ENCODE measurements at regions not wholly inside any gene's neighbourhood (a gene's known extent, or its start where the extent isn't known, plus 50 kb on each side); places are given as distances from the start of the nearest gene placed in this dataset.
"Not testable (repeated sequence)": the region's sequence is repeated elsewhere in the genome, so short reads cannot be mapped to it uniquely, and the experiment has no call there.

DNA sequence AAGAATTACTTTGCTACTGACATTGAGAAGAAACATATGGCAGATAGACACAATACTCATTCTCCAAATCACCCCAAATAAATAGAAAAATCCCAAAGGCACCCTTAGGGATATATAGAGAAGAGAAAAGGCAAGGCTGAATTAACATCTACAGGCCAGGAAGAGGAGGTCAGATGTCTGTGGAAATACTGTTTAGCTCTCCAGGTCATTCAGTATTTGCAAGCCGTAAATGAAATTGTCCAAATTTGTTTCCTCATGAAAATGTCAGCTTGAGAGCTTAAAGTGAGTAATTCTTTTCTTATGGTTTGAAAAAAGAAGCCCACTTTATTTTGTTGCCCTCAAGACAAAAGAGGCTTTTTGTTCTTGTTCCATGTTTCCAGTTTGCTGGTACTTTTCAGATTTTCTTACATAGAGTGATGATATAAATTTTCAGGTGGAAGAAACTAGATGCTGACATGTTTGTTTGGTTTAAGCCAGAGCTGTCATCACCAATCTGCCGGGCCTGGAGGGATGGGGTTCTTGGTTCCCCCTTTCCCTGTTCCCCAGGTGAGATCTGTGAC, 189.0 kb downstream of the MAP2K4 start:
- Histone ChIP-seq H3K4me2 (no peak overlapping the region), H3K27ac (ENCODE audit: low read depth in 2 of 2, low read length in 1 of 2) (no peak overlapping the region), H4K20me1 (ENCODE audit: insufficient read depth) (no peaks in the 10 kb centered on the region), H3K9ac (no peak overlapping the region), H2AFZ (ENCODE audit: low read depth) (no peak overlapping the region), H3K9me2 (no peaks in the 10 kb centered on the region), H3K27me3 (ENCODE audit: insufficient read depth) (peaks cover 10% of the 10 kb centered on the region; the same call in 1 of the 2 replicates), H3K4me1 (ENCODE audit: control insufficient read depth in 1 of 2, insufficient read depth in 2 of 2, low read depth in 1 of 2, low read length in 1 of 2) (no peaks in the 10 kb centered on the region), H3K79me2 (ENCODE audit: insufficient read depth) (no peaks in the 10 kb centered on the region), H3K36me3 (replicated peaks in 1 of 2; ENCODE audit: control insufficient read depth in 1 of 2, insufficient read depth in 2 of 2, low read length in 1 of 2) (no peaks in the 10 kb centered on the region), H3F3A (replicated peaks; ENCODE audit: insufficient read depth) (no peaks in the 10 kb centered on the region), H3K4me3 (ENCODE audit: low read depth in 2 of 2, low read length in 1 of 2) (no peak overlapping the region), H3K9me3 (no peaks in the 10 kb centered on the region)
- TF ChIP-seq, protein P1, sequence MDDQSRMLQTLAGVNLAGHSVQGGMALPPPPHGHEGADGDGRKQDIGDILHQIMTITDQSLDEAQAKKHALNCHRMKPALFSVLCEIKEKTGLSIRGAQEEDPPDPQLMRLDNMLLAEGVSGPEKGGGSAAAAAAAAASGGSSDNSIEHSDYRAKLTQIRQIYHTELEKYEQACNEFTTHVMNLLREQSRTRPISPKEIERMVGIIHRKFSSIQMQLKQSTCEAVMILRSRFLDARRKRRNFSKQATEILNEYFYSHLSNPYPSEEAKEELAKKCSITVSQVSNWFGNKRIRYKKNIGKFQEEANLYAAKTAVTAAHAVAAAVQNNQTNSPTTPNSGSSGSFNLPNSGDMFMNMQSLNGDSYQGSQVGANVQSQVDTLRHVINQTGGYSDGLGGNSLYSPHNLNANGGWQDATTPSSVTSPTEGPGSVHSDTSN (IDR thresholded peaks at IDR 0.05) = no peak
- no peak for TF ChIP-seq RFX5 (IDR thresholded peaks at IDR 0.05; ENCODE audit: low read length)
- no peak for TF ChIP-seq JUND (IDR thresholded peaks at IDR 0.05)
- no peak for TF ChIP-seq EP300 (IDR thresholded peaks at IDR 0.05; ENCODE audit: borderline replicate concordance in 1 of 2, low read depth in 1 of 2, low read length in 1 of 2)
- no peak for TF ChIP-seq RAD21 (IDR thresholded peaks at IDR 0.05; ENCODE audit: low read length)
- CTCF ChIA-PET = interaction anchor here (1.0 kb wide), 1 partner anchor 29 kb away, joined by 3 read pairs; no protein-coding TSS in a partner anchor
- POLR2A ChIA-PET = no interaction called here
- no peak for DNase-seq
- 3% methylated on average over 2 of the region's 2 CpGs for WGBS (ENCODE audit: low lambda C conversion rate)

DNA sequence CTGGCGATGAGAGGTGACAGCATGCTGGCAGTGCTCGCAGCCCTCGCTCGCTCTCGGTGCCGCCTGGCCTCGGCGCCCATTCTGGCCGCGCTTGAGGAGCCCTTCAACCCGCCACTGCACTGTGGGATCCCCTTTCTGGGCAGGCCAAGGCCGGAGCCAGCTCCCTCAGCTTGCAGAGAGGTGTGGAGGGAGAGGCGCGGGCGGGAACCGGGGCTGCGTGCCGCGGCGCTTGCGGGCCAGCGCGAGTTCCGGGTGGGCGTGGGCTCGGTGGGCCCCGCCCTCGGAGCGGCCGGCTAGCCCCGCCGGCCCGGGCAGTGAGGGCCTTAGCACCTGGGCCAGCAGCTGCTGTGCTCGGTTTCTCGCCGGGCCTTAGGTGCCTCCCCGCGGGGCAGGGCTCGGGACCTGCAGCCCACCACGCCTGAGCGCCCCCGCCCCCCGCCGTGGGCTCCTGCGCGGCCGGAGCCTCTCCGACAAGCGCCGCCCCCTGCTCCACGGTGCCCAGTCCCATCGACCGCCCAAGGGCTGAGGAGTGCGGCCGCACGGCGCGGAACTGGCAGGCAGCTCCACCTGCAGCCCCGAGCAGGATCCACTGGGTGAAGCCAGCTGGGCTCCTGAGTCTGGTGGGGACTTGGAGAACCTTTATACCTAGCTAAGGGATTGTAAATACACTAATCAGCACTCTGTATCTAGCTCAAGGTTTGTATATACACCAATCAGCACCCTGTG, 200.2 kb downstream of the MAP2K4 start:
- POLR2A ChIA-PET = interaction anchor here (0.6 kb wide), 1 partner anchor 8 kb away, joined by 3 read pairs; no protein-coding TSS in a partner anchor
- not testable (repeated sequence) for H3K4me1 ChIP-seq (ENCODE audit: control insufficient read depth in 1 of 2, insufficient read depth in 2 of 2, low read depth in 1 of 2, low read length in 1 of 2); H3K9ac ChIP-seq; H3K27ac ChIP-seq (ENCODE audit: low read depth in 2 of 2, low read length in 1 of 2); H3K36me3 ChIP-seq (replicated peaks in 1 of 2; ENCODE audit: control insufficient read depth in 1 of 2, insufficient read depth in 2 of 2, low read length in 1 of 2); H3K9me3 ChIP-seq; H3F3A ChIP-seq (replicated peaks; ENCODE audit: insufficient read depth); H3K79me2 ChIP-seq (ENCODE audit: insufficient read depth); H4K20me1 ChIP-seq (ENCODE audit: insufficient read depth); H3K9me2 ChIP-seq
- Histone ChIP-seq H3K4me3 (ENCODE audit: low read depth in 2 of 2, low read length in 1 of 2) (peak overlapping the region; percentile 32 to 43; a peak in 3 of 4 replicates), H3K27me3 (ENCODE audit: insufficient read depth) (peaks cover 51% of the 10 kb centered on the region), H3K4me2 (peak overlapping the region; percentile 50; the same call in 1 of the 2 replicates), H2AFZ (ENCODE audit: low read depth) (peak overlapping the region; percentile 35; the same call in 1 of the 2 replicates)
- 28% methylated on average over 9 of the region's 59 CpGs for WGBS (ENCODE audit: low lambda C conversion rate)
- peak; percentile 10 for DNase-seq
- CTCF ChIA-PET = interaction anchor here (1.7 kb wide), 1 partner anchor 41 kb away, joined by 6 read pairs; no protein-coding TSS in a partner anchor

DNA sequence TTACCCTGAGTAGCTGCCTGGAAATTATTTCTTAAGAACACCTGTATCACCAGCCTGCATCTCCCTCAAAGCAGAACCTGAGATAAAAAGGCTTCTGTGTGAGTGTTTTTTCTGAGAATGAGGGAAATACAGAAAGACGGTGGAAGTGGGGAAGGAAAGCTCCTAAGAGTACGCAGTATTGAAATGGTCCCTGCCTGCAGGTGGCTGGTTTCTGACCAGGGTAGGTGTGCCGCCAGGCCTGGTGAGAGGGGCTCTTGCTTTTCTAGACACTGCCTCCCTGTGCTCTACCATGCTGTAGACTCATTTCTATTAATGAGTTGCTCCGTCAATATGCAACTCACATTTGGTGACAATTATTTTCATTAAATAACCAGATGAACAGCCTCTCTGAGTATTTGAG, 201.7 kb downstream of the MAP2K4 start:
- Histone ChIP-seq H3K27ac (ENCODE audit: low read depth in 2 of 2, low read length in 1 of 2) (no peak overlapping the region), H3K9ac (no peak overlapping the region), H3K27me3 (ENCODE audit: insufficient read depth) (peaks cover 51% of the 10 kb centered on the region), H3K36me3 (replicated peaks in 1 of 2; ENCODE audit: control insufficient read depth in 1 of 2, insufficient read depth in 2 of 2, low read length in 1 of 2) (no peaks in the 10 kb centered on the region), H3F3A (replicated peaks; ENCODE audit: insufficient read depth) (no peaks in the 10 kb centered on the region), H3K4me1 (ENCODE audit: control insufficient read depth in 1 of 2, insufficient read depth in 2 of 2, low read depth in 1 of 2, low read length in 1 of 2) (no peaks in the 10 kb centered on the region; a peak in 1 of 4 replicates), H3K4me3 (ENCODE audit: low read depth in 2 of 2, low read length in 1 of 2) (no peak overlapping the region), H3K79me2 (ENCODE audit: insufficient read depth) (no peaks in the 10 kb centered on the region), H2AFZ (ENCODE audit: low read depth) (no peak overlapping the region), H4K20me1 (ENCODE audit: insufficient read depth) (no peaks in the 10 kb centered on the region), H3K4me2 (no peak overlapping the region), H3K9me2 (no peaks in the 10 kb centered on the region), H3K9me3 (no peaks in the 10 kb centered on the region)
- no peak for DNase-seq
- 35% methylated on average over 4 of the region's 4 CpGs for WGBS (ENCODE audit: low lambda C conversion rate)
- TF ChIP-seq, protein P2, sequence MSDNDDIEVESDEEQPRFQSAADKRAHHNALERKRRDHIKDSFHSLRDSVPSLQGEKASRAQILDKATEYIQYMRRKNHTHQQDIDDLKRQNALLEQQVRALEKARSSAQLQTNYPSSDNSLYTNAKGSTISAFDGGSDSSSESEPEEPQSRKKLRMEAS (IDR thresholded peaks at IDR 0.05; ENCODE audit: low read depth) = no peak
- TF ChIP-seq MXI1 (IDR thresholded peaks at IDR 0.05; ENCODE audit: low read depth, low read length) (no peak), FOSL2 (IDR thresholded peaks at IDR 0.05; ENCODE audit: borderline replicate concordance, low read depth) (no peak), RAD21 (IDR thresholded peaks at IDR 0.05; ENCODE audit: low read length) (no peak)
- TF ChIP-seq, protein P3, sequence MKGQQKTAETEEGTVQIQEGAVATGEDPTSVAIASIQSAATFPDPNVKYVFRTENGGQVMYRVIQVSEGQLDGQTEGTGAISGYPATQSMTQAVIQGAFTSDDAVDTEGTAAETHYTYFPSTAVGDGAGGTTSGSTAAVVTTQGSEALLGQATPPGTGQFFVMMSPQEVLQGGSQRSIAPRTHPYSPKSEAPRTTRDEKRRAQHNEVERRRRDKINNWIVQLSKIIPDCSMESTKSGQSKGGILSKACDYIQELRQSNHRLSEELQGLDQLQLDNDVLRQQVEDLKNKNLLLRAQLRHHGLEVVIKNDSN (IDR thresholded peaks at IDR 0.05; ENCODE audit: borderline replicate concordance, low read depth) = no peak
- TF ChIP-seq, protein P4, sequence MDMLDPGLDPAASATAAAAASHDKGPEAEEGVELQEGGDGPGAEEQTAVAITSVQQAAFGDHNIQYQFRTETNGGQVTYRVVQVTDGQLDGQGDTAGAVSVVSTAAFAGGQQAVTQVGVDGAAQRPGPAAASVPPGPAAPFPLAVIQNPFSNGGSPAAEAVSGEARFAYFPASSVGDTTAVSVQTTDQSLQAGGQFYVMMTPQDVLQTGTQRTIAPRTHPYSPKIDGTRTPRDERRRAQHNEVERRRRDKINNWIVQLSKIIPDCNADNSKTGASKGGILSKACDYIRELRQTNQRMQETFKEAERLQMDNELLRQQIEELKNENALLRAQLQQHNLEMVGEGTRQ (IDR thresholded peaks at IDR 0.05; ENCODE audit: borderline replicate concordance, low read depth, low read length) = no peak
- TF ChIP-seq, protein P5, sequence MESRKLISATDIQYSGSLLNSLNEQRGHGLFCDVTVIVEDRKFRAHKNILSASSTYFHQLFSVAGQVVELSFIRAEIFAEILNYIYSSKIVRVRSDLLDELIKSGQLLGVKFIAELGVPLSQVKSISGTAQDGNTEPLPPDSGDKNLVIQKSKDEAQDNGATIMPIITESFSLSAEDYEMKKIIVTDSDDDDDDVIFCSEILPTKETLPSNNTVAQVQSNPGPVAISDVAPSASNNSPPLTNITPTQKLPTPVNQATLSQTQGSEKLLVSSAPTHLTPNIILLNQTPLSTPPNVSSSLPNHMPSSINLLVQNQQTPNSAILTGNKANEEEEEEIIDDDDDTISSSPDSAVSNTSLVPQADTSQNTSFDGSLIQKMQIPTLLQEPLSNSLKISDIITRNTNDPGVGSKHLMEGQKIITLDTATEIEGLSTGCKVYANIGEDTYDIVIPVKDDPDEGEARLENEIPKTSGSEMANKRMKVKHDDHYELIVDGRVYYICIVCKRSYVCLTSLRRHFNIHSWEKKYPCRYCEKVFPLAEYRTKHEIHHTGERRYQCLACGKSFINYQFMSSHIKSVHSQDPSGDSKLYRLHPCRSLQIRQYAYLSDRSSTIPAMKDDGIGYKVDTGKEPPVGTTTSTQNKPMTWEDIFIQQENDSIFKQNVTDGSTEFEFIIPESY (IDR thresholded peaks at IDR 0.05; ENCODE audit: borderline replicate concordance, low read depth) = no peak
- ChIA-PET POLR2A (no interaction called here), CTCF (interaction anchor here (1.7 kb wide), 1 partner anchor 42 kb away, joined by 6 read pairs; no protein-coding TSS in a partner anchor)

Measured in SK-N-SH (cell line).